ENCODE measurements at regions not wholly inside any gene's neighbourhood (a gene's known extent, or its start where the extent isn't known, plus 50 kb on each side); places are given as distances from the start of the nearest gene placed in this dataset.

- H2AFZ ChIP-seq (ENCODE audit: low read depth), result no peak overlapping the region
- H3K27ac ChIP-seq, result no peak overlapping the region
- no peaks in the 10 kb centered on the region for H3K36me3 ChIP-seq (ENCODE audit: insufficient read depth)
- H4K20me1 ChIP-seq (ENCODE audit: insufficient read depth), result no peaks in the 10 kb centered on the region
- TF ChIP-seq CTCF (conservative IDR thresholded peaks at IDR 0.05; ENCODE audit: low read depth, low read length), result no peak
- no peaks in the 10 kb centered on the region for H3K79me2 ChIP-seq (ENCODE audit: insufficient read depth, low read depth)
- no peak overlapping the region for H3K4me3 ChIP-seq (IDR thresholded peaks at IDR 0.05; ENCODE audit: insufficient read depth, low read depth, low read length)
- no peaks in the 10 kb centered on the region for H3K4me1 ChIP-seq (ENCODE audit: low read depth, poor library complexity, severe bottlenecking)
- H3K27me3 ChIP-seq (ENCODE audit: insufficient read depth, low read depth), result no peaks in the 10 kb centered on the region
- no peak overlapping the region for H3K4me2 ChIP-seq
- no peak overlapping the region for H3K9ac ChIP-seq
These were observed 573.5 kb downstream of the BCKDHB start for GRCh38 chr6:80679992-80680391.

- H3K36me3 ChIP-seq (ENCODE audit: insufficient read depth), result no peaks in the 10 kb centered on the region
- H3K9ac ChIP-seq, result no peak overlapping the region
- no peaks in the 10 kb centered on the region for H3K79me2 ChIP-seq (ENCODE audit: insufficient read depth, low read depth)
- H3K27me3 ChIP-seq (ENCODE audit: insufficient read depth, low read depth), result no peaks in the 10 kb centered on the region
- no peak for TF ChIP-seq CTCF (conservative IDR thresholded peaks at IDR 0.05; ENCODE audit: low read depth, low read length)
- H4K20me1 ChIP-seq (ENCODE audit: insufficient read depth), result no peaks in the 10 kb centered on the region
- no peak overlapping the region for H3K4me3 ChIP-seq (IDR thresholded peaks at IDR 0.05; ENCODE audit: insufficient read depth, low read depth, low read length)
- H3K27ac ChIP-seq, result no peak overlapping the region
- peaks cover 13% of the 10 kb centered on the region for H3K4me1 ChIP-seq (ENCODE audit: low read depth, poor library complexity, severe bottlenecking)
- H2AFZ ChIP-seq (ENCODE audit: low read depth), result no peak overlapping the region
- no peak overlapping the region for H3K4me2 ChIP-seq
These were observed 569.9 kb downstream of the BCKDHB start for GRCh38 chr6:80676386-80676785.

GRCh38 chr6:80674669-80675068 lies 568.2 kb downstream of the BCKDHB start:
- H2AFZ ChIP-seq (ENCODE audit: low read depth), result no peak overlapping the region
- no peak overlapping the region for H3K27ac ChIP-seq
- H3K27me3 ChIP-seq (ENCODE audit: insufficient read depth, low read depth), result no peaks in the 10 kb centered on the region
- H4K20me1 ChIP-seq (ENCODE audit: insufficient read depth), result no peaks in the 10 kb centered on the region
- no peaks in the 10 kb centered on the region for H3K79me2 ChIP-seq (ENCODE audit: insufficient read depth, low read depth)
- no peak overlapping the region for H3K9ac ChIP-seq
- H3K36me3 ChIP-seq (ENCODE audit: insufficient read depth), result no peaks in the 10 kb centered on the region
- no peak overlapping the region for H3K4me2 ChIP-seq
- H3K4me3 ChIP-seq (IDR thresholded peaks at IDR 0.05; ENCODE audit: insufficient read depth, low read depth, low read length), result no peak overlapping the region
- no peak for TF ChIP-seq CTCF (conservative IDR thresholded peaks at IDR 0.05; ENCODE audit: low read depth, low read length)
- peaks cover 13% of the 10 kb centered on the region for H3K4me1 ChIP-seq (ENCODE audit: low read depth, poor library complexity, severe bottlenecking)

GRCh38 chr6:80673367-80673766 lies 566.9 kb downstream of the BCKDHB start:
- no peaks in the 10 kb centered on the region for H3K79me2 ChIP-seq (ENCODE audit: insufficient read depth, low read depth)
- no peak overlapping the region for H3K4me2 ChIP-seq
- no peak overlapping the region for H3K4me3 ChIP-seq (IDR thresholded peaks at IDR 0.05; ENCODE audit: insufficient read depth, low read depth, low read length)
- no peaks in the 10 kb centered on the region for H4K20me1 ChIP-seq (ENCODE audit: insufficient read depth)
- H3K27ac ChIP-seq, result no peak overlapping the region
- no peak for TF ChIP-seq CTCF (conservative IDR thresholded peaks at IDR 0.05; ENCODE audit: low read depth, low read length)
- no peaks in the 10 kb centered on the region for H3K27me3 ChIP-seq (ENCODE audit: insufficient read depth, low read depth)
- H3K9ac ChIP-seq, result no peak overlapping the region
- no peak overlapping the region for H2AFZ ChIP-seq (ENCODE audit: low read depth)
- no peaks in the 10 kb centered on the region for H3K36me3 ChIP-seq (ENCODE audit: insufficient read depth)
- peaks cover 13% of the 10 kb centered on the region for H3K4me1 ChIP-seq (ENCODE audit: low read depth, poor library complexity, severe bottlenecking)
